HUES64 (cell line): ENCODE measurements at regions not wholly inside any gene's neighbourhood (a gene's known extent, or its start where the extent isn't known, plus 50 kb on each side); places are given as distances from the start of the nearest gene placed in this dataset.

Experiments
- H3K27ac ChIP-seq: 2 replicates; pipeline ENCODE4 v1.7.0; 2013; ENCODE audit warnings: low read depth, low read length, inconsistent platforms
- H3K27me3 ChIP-seq: 2 replicates; pipeline ENCODE4 v1.6.1; 2013; ENCODE audit warnings: mild to moderate bottlenecking, low read length; ENCODE audit not compliant: insufficient read depth
- H3K36me3 ChIP-seq: 2 replicates; pipeline ENCODE4 v1.6.1; 2013; ENCODE audit warnings: mild to moderate bottlenecking, low read length; ENCODE audit not compliant: insufficient read depth
- H3K4me1 ChIP-seq: 2 replicates; pipeline ENCODE4 v1.6.1; 2013; ENCODE audit warnings: mild to moderate bottlenecking, low read length, moderate library complexity; ENCODE audit not compliant: insufficient read depth
- H3K4me3 ChIP-seq: 2 replicates; pipeline ENCODE4 v1.5.1; 2013; ENCODE audit warnings: mild to moderate bottlenecking, low read length, moderate library complexity
- H3K9ac ChIP-seq: 2 replicates; pipeline ENCODE4 v1.6.1; 2013; ENCODE audit warnings: mild to moderate bottlenecking, low read depth, low read length
- H3K9me3 ChIP-seq: 2 replicates; pipeline ENCODE4 v1.6.1; 2013; ENCODE audit warnings: low read depth, low read length; ENCODE audit not compliant: insufficient read depth
- WGBS: fragments of 150-250, 120-280 bp; methylation state at CpG from one replicate; pipeline ENCODE4 v1.1.7; 2013; ENCODE audit warnings: missing lambda C conversion rate; 5-methylcytosine and 5-hydroxymethylcytosine counted together

- no peaks in the 10 kb centered on the region for H3K9me3 ChIP-seq
- H3K27me3 ChIP-seq: no peaks in the 10 kb centered on the region
- H3K36me3 ChIP-seq: no peaks in the 10 kb centered on the region
- no peaks in the 10 kb centered on the region for H3K4me1 ChIP-seq
- no peak overlapping the region for H3K4me3 ChIP-seq
- WGBS: 89% methylated on average over 3 of the region's 3 CpGs
- H3K27ac ChIP-seq: no peak overlapping the region
- H3K9ac ChIP-seq: no peak overlapping the region
Measured at GRCh38 chr21:17334484-17334883, 178.4 kb upstream of the CXADR start.

GRCh38 chr21:17340081-17340480, 172.8 kb upstream of the CXADR start:
- WGBS: 89% methylated on average over 3 of the region's 3 CpGs
- no peak overlapping the region for H3K27ac ChIP-seq

GRCh38 chr21:17343055-17343454, 169.8 kb upstream of the CXADR start:
- 4% methylated on average over 1 of the region's 2 CpGs for whole genome bisulfite sequencing
- Histone ChIP-seq H3K4me1 (no peaks in the 10 kb centered on the region), H3K9me3 (no peaks in the 10 kb centered on the region)

More at GRCh38 chr21:17340081-17340480, 172.8 kb upstream of the CXADR start:
- Histone ChIP-seq H3K4me1 (no peaks in the 10 kb centered on the region), H3K9ac (no peak overlapping the region), H3K9me3 (no peaks in the 10 kb centered on the region), H3K36me3 (no peaks in the 10 kb centered on the region), H3K4me3 (no peak overlapping the region), H3K27me3 (no peaks in the 10 kb centered on the region)

GRCh38 chr21:17348357-17348756, 164.5 kb upstream of the CXADR start:
- H3K27ac ChIP-seq: no peak overlapping the region
- no peaks in the 10 kb centered on the region for H3K36me3 ChIP-seq
- no peaks in the 10 kb centered on the region for H3K9me3 ChIP-seq
- H3K27me3 ChIP-seq: no peaks in the 10 kb centered on the region
- no peak overlapping the region for H3K9ac ChIP-seq
- 85% methylated on average over 3 of the region's 3 CpGs for WGBS
- no peaks in the 10 kb centered on the region for H3K4me1 ChIP-seq
- no peak overlapping the region for H3K4me3 ChIP-seq

More at GRCh38 chr21:17343055-17343454, 169.8 kb upstream of the CXADR start:
- no peak overlapping the region for H3K4me3 ChIP-seq
- no peaks in the 10 kb centered on the region for H3K36me3 ChIP-seq
- H3K27me3 ChIP-seq: no peaks in the 10 kb centered on the region
- no peak overlapping the region for H3K9ac ChIP-seq
- no peak overlapping the region for H3K27ac ChIP-seq

GRCh38 chr21:17348849-17349248, 164.0 kb upstream of the CXADR start:
- Histone ChIP-seq H3K9me3 (no peaks in the 10 kb centered on the region), H3K9ac (no peak overlapping the region), H3K4me1 (no peaks in the 10 kb centered on the region), H3K4me3 (no peak overlapping the region), H3K27me3 (no peaks in the 10 kb centered on the region), H3K36me3 (no peaks in the 10 kb centered on the region), H3K27ac (no peak overlapping the region)
- whole genome bisulfite sequencing: no CpG with 5 or more reads among the region's 1 CpG

GRCh38 chr21:17351766-17352165, 161.1 kb upstream of the CXADR start:
- Histone ChIP-seq H3K4me1 (no peaks in the 10 kb centered on the region), H3K9me3 (no peaks in the 10 kb centered on the region), H3K9ac (no peak overlapping the region), H3K27me3 (no peaks in the 10 kb centered on the region), H3K36me3 (no peaks in the 10 kb centered on the region), H3K4me3 (no peak overlapping the region), H3K27ac (no peak overlapping the region)
- WGBS: 98% methylated on average over 2 of the region's 2 CpGs

- no peak overlapping the region for H3K27ac ChIP-seq
- 89% methylated on average over 3 of the region's 3 CpGs for WGBS
- no peak overlapping the region for H3K9ac ChIP-seq
- H3K9me3 ChIP-seq: no peaks in the 10 kb centered on the region
- H3K36me3 ChIP-seq: no peaks in the 10 kb centered on the region
- H3K4me1 ChIP-seq: no peaks in the 10 kb centered on the region
- H3K4me3 ChIP-seq: no peak overlapping the region
- no peaks in the 10 kb centered on the region for H3K27me3 ChIP-seq
Measured at GRCh38 chr21:17352996-17353655, 159.7 kb upstream of the CXADR start.

GRCh38 chr21:17359781-17360180, 153.1 kb upstream of the CXADR start:
- Histone ChIP-seq H3K4me1 (no peaks in the 10 kb centered on the region), H3K27me3 (no peaks in the 10 kb centered on the region), H3K9ac (no peak overlapping the region), H3K27ac (no peak overlapping the region), H3K36me3 (no peaks in the 10 kb centered on the region), H3K9me3 (no peaks in the 10 kb centered on the region), H3K4me3 (no peak overlapping the region)
- WGBS: 93% methylated on average over 2 of the region's 2 CpGs

GRCh38 chr21:17368748-17369363, 144.0 kb upstream of the CXADR start:
- 65% methylated on average over 3 of the region's 3 CpGs for WGBS
- peaks cover 18% of the 10 kb centered on the region for H3K4me1 ChIP-seq
- H3K27ac ChIP-seq: no peak overlapping the region
- H3K27me3 ChIP-seq: no peaks in the 10 kb centered on the region
- H3K36me3 ChIP-seq: no peaks in the 10 kb centered on the region
- no peak overlapping the region for H3K9ac ChIP-seq
- no peak overlapping the region for H3K4me3 ChIP-seq
- no peaks in the 10 kb centered on the region for H3K9me3 ChIP-seq

- H3K9ac ChIP-seq: no peak overlapping the region; the same call in 1 of the 2 replicates
Measured at GRCh38 chr21:17370263-17370662, 142.6 kb upstream of the CXADR start.

GRCh38 chr21:17370916-17371315, 141.9 kb upstream of the CXADR start:
- H3K4me1 ChIP-seq: peaks cover 18% of the 10 kb centered on the region
- no peaks in the 10 kb centered on the region for H3K36me3 ChIP-seq
- H3K9me3 ChIP-seq: no peaks in the 10 kb centered on the region
- peak overlapping the region; percentile 15; the same call in 1 of the 2 replicates for H3K27ac ChIP-seq
- no peaks in the 10 kb centered on the region for H3K27me3 ChIP-seq
- H3K9ac ChIP-seq: no peak overlapping the region; the same call in 1 of the 2 replicates
- WGBS: 50% methylated on average over 5 of the region's 5 CpGs
- no peak overlapping the region for H3K4me3 ChIP-seq

More at GRCh38 chr21:17370263-17370662, 142.6 kb upstream of the CXADR start:
- Histone ChIP-seq H3K27ac (no peak overlapping the region), H3K36me3 (no peaks in the 10 kb centered on the region), H3K4me1 (peaks cover 18% of the 10 kb centered on the region), H3K27me3 (no peaks in the 10 kb centered on the region), H3K9me3 (no peaks in the 10 kb centered on the region), H3K4me3 (no peak overlapping the region)
- WGBS: 96% methylated on average over 5 of the region's 5 CpGs
